GM20000 (cell line): ENCODE measurements at regions not wholly inside any gene's neighbourhood (a gene's known extent, or its start where the extent isn't known, plus 50 kb on each side); places are given as distances from the start of the nearest gene placed in this dataset.

Experiments used
- DNase-seq: peaks from one replicate; pipeline ENCODE4 v3.0.0; 2012; ENCODE audit warnings: low spot score
- TF ChIP-seq, protein P1 (sequence below): IDR thresholded peaks from 2 replicates; pipeline ENCODE4 v1.5.1; 2012; ENCODE audit warnings: mild to moderate bottlenecking, control low read depth; ENCODE audit errors: extremely low read depth, missing control alignments

DNA sequence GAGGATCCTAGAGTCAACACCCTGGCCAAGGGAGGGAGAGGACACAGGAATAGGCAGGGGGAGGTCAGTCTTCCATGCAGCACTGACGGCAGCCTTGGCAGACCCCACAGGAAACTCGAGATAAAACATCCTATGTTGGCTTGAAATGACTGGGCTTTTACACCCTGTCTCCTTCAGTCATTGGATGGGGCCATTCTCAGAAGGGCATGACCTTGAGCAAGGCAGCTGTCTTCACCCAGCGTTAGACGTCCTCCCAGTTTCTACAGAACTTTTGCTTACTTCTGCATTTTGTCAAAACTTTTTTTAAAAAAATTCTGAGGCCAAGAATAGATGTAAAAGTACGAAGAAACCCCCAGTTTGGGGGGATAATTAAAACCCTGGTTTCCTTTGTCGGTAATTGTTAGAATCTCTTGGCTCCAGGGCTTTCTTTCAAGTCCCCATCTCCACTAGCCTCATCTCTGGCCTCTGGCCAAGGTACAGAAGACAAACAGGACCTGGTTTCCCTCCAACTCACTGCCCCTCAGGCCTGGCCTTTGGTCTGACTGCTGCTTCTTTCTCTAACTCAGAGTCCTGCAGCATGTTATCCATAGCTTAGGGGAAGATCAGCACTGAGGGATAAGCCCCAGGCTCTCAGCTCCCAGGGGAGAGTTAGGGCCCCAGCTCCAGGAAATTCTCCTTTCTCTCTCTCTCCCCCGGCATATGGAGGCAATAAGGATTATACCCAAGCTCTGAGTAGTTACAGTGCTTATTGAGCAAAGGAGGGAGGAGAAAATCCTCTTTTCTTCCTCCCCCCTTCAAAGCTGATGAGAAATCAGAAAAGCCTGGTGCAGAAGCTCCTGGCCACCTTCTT, 51.6 kb upstream of the KCND3 start:
- TF ChIP-seq, protein P1, sequence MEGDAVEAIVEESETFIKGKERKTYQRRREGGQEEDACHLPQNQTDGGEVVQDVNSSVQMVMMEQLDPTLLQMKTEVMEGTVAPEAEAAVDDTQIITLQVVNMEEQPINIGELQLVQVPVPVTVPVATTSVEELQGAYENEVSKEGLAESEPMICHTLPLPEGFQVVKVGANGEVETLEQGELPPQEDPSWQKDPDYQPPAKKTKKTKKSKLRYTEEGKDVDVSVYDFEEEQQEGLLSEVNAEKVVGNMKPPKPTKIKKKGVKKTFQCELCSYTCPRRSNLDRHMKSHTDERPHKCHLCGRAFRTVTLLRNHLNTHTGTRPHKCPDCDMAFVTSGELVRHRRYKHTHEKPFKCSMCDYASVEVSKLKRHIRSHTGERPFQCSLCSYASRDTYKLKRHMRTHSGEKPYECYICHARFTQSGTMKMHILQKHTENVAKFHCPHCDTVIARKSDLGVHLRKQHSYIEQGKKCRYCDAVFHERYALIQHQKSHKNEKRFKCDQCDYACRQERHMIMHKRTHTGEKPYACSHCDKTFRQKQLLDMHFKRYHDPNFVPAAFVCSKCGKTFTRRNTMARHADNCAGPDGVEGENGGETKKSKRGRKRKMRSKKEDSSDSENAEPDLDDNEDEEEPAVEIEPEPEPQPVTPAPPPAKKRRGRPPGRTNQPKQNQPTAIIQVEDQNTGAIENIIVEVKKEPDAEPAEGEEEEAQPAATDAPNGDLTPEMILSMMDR: no peak
- DNase-seq: no peak

DNA sequence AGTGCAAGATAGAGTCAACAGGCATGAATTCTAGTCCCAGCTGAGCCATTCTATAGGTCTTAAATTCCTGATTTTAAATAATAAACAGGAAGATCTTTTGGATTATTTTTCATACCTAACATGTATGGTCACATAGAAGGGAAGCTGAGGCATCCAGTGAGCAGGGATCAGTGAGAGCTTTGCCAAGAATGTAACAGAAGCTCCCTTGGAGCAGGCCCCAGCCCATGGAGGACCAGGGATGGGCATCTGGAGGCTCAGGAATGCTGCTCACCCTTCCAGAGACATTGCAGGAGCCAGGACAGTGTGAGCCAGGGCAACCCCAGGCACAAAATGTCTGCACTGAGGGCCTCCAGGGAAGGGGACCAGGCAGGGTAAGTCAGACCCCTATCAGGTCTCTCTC, 54.4 kb upstream of the KCND3 start:
- no peak for DNase-seq
- TF ChIP-seq, protein P1: no peak

DNA sequence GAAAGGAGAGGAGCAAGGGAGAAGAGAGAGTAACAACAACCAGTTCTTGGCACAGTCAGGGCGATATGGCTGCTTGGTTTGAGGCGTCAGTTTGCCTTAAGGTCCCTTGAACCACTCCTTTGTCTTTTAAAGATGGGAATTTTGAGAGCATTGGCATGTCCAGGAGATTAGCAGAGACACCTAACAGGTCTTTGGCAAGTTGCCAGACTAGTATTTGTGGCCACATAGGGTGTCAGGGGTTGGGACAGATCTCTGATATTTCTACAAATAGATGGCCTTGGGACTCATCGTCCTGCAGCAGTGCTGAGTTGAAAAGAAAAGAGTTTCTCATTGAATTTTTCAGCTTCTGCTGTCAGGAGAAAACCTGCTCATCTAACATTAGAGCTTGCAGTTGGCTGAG, 55.3 kb upstream of the KCND3 start:
- TF ChIP-seq, protein P1: no peak
- DNase-seq: no peak

DNA sequence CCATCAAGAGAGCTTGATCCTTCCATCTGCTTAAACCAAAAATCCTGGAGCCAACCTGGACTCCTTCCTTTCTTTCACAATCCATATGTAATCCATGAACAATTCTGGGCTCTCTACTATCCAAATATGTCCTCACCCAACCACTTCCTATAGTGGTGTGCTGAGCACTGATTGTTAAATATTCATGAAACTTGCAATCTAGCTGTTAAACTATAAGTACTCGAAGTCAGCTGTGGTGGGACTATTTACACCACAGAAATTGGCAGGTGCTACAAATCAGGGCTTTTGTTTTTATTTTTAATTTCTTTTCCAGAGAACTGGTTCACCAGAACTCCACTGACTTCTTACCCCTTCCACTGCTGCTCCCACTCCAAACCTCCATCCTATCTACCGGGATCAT, 57.2 kb upstream of the KCND3 start:
- TF ChIP-seq, protein P1: no peak
- no peak for DNase-seq

DNA sequence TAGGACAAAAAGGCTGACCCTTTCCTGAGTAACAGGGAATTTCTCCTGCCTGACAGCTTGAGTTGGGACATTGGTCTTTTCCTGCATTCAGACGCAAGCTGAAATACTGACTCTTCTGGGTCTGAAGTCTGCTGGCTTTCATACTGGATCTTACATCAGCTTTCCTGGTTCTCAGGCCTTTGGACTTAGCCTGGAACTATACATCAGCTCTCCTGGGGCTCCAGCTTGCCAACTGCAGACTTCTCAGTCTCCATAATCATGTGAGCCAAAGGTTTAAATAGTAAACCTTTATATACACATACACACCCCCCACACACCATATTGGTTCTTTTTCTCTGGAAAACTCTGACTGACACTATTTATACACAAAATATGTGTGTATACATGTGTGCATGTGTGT, 59.0 kb upstream of the KCND3 start:
- TF ChIP-seq, protein P1: no peak
- DNase-seq: no peak

DNA sequence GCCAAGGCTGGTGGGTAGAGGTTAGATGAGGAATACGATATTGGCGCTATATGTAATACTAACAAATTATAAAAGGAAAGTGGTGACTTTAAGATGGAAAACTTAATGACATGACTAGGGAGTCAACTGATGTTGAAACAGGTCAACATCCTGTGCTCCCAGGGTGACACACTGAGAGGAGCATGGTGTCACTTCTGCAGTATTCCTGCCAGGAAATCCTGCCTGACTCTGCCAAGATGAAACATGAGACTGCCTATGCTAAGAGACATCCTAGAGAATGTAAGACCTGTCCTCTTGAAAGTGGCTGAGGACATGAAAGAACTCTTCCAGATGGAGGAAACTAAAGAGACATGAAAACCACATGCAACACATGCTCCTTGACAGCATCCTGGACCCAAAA, 65.0 kb upstream of the KCND3 start:
- DNase-seq: no peak
- TF ChIP-seq, protein P1: no peak

DNA sequence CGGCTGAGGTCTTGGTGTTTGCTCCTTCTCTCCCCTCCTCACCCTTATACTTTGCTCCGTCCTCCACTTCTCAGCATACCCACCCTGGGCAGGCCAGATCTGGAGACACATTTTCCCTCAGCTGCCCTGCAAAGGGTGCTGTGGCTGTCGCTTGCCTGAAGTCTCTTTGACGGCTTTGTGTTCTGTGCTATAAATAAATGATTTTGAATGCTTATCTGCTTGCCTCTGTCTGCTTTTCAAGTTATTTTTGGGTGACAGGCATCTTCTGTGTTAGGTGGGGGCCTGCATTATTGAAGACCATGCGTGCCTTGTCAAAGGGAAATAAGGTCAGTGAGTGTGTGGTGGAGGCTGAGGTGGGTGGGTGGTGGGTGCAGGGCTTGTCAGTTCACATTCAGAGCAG, 66.9 kb upstream of the KCND3 start:
- TF ChIP-seq, protein P1: no peak
- no peak for DNase-seq
